WTC11 (cell line): ENCODE measurements at regions not wholly inside any gene's neighbourhood (a gene's known extent, or its start where the extent isn't known, plus 50 kb on each side); places are given as distances from the start of the nearest gene placed in this dataset.
A peak's percentile ranks its signal among the peaks of the same experiment; 100 is the strongest.
"Not testable (repeated sequence)": the region's sequence is repeated elsewhere in the genome, so short reads cannot be mapped to it uniquely, and the experiment has no call there.

Experiments
- FOXJ3 ChIP-seq: sonication (generic); formaldehyde crosslinking; IDR thresholded peaks from 2 replicates; pipeline ENCODE4 v1.9.0; 2021; ENCODE audit warnings: missing genetic modification reagents, mild to moderate bottlenecking, borderline replicate concordance
- TF ChIP-seq, protein P1 (sequence below): fragments of 200-600 bp; IDR thresholded peaks from 2 replicates; pipeline ENCODE4 v1.8.0; 2022; ENCODE audit warnings: antibody characterized with exemption
- TF ChIP-seq, protein P2 (sequence below): sonication (generic); formaldehyde crosslinking; IDR thresholded peaks from 2 replicates; pipeline ENCODE4 v1.8.0; 2023; ENCODE audit warnings: missing genetic modification reagents, mild to moderate bottlenecking, borderline replicate concordance

DNA sequence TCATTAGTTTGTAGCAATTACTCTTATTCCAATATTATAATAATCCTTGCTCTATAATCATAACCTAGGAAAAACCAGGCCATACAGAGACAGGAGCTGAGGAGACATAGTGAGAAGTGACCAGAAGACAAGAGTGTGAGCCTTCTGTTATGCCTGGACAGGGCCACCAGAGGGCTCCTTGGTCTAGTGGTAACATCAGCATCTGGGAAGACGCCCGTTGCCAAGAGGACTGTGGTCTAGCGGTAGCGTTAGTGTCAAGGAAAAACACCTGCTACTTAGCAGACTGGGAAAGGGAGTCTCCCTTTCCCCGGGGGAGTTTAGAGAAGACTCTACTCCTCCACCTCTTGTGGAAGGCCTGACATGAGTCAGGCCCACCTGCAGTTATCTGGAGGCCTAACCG, 97.0 kb downstream of the F11 start:
- TF ChIP-seq, protein P1, sequence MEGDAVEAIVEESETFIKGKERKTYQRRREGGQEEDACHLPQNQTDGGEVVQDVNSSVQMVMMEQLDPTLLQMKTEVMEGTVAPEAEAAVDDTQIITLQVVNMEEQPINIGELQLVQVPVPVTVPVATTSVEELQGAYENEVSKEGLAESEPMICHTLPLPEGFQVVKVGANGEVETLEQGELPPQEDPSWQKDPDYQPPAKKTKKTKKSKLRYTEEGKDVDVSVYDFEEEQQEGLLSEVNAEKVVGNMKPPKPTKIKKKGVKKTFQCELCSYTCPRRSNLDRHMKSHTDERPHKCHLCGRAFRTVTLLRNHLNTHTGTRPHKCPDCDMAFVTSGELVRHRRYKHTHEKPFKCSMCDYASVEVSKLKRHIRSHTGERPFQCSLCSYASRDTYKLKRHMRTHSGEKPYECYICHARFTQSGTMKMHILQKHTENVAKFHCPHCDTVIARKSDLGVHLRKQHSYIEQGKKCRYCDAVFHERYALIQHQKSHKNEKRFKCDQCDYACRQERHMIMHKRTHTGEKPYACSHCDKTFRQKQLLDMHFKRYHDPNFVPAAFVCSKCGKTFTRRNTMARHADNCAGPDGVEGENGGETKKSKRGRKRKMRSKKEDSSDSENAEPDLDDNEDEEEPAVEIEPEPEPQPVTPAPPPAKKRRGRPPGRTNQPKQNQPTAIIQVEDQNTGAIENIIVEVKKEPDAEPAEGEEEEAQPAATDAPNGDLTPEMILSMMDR: peak; percentile 51
- TF ChIP-seq FOXJ3 (CRISPR knock-in tag): not testable (repeated sequence)
- TF ChIP-seq, protein P2, sequence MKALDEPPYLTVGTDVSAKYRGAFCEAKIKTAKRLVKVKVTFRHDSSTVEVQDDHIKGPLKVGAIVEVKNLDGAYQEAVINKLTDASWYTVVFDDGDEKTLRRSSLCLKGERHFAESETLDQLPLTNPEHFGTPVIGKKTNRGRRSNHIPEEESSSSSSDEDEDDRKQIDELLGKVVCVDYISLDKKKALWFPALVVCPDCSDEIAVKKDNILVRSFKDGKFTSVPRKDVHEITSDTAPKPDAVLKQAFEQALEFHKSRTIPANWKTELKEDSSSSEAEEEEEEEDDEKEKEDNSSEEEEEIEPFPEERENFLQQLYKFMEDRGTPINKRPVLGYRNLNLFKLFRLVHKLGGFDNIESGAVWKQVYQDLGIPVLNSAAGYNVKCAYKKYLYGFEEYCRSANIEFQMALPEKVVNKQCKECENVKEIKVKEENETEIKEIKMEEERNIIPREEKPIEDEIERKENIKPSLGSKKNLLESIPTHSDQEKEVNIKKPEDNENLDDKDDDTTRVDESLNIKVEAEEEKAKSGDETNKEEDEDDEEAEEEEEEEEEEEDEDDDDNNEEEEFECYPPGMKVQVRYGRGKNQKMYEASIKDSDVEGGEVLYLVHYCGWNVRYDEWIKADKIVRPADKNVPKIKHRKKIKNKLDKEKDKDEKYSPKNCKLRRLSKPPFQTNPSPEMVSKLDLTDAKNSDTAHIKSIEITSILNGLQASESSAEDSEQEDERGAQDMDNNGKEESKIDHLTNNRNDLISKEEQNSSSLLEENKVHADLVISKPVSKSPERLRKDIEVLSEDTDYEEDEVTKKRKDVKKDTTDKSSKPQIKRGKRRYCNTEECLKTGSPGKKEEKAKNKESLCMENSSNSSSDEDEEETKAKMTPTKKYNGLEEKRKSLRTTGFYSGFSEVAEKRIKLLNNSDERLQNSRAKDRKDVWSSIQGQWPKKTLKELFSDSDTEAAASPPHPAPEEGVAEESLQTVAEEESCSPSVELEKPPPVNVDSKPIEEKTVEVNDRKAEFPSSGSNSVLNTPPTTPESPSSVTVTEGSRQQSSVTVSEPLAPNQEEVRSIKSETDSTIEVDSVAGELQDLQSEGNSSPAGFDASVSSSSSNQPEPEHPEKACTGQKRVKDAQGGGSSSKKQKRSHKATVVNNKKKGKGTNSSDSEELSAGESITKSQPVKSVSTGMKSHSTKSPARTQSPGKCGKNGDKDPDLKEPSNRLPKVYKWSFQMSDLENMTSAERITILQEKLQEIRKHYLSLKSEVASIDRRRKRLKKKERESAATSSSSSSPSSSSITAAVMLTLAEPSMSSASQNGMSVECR (CRISPR knock-in tag): not testable (repeated sequence)
